ENCODE measurements at regions not wholly inside any gene's neighbourhood (a gene's known extent, or its start where the extent isn't known, plus 50 kb on each side); places are given as distances from the start of the nearest gene placed in this dataset.
"Not testable (repeated sequence)": the region's sequence is repeated elsewhere in the genome, so short reads cannot be mapped to it uniquely, and the experiment has no call there.

GRCh38 chr7:89401099-89401498, 605.6 kb upstream of the TEX47 start:
- no peak for DNase-seq

GRCh38 chr7:89401690-89402089, 606.2 kb upstream of the TEX47 start:
- DNase-seq = no peak

- no peak for DNase-seq
Measured at GRCh38 chr7:89451911-89452310, 656.4 kb upstream of the TEX47 start.

GRCh38 chr7:89456556-89456955, 661.0 kb upstream of the TEX47 start:
- no peak for DNase-seq

- DNase-seq = no peak
Measured at GRCh38 chr7:89458114-89458513, 662.6 kb upstream of the TEX47 start.

GRCh38 chr7:89474456-89474855, 678.9 kb upstream of the TEX47 start:
- DNase-seq = no peak

- no peak for DNase-seq
Measured at GRCh38 chr7:89477991-89478390, 676.3 kb upstream of the STEAP1 start.

GRCh38 chr7:89495704-89496103, 658.6 kb upstream of the STEAP1 start:
- no peak for DNase-seq

GRCh38 chr7:89500084-89500483, 654.2 kb upstream of the STEAP1 start:
- no peak for DNase-seq

GRCh38 chr7:89503281-89503680, 651.0 kb upstream of the STEAP1 start:
- no peak for DNase-seq

- no peak for DNase-seq
Measured at GRCh38 chr7:89507034-89507433, 647.2 kb upstream of the STEAP1 start.

- no peak for DNase-seq
Measured at GRCh38 chr7:89511900-89512299, 642.4 kb upstream of the STEAP1 start.

GRCh38 chr7:89514970-89515369, 639.3 kb upstream of the STEAP1 start:
- DNase-seq = no peak

- DNase-seq = no peak
Measured at GRCh38 chr7:89517815-89518214, 636.5 kb upstream of the STEAP1 start.

GRCh38 chr7:89549768-89550167, 604.5 kb upstream of the STEAP1 start:
- DNase-seq = no peak

GRCh38 chr7:89554209-89554608, 600.1 kb upstream of the STEAP1 start:
- no peak for DNase-seq

GRCh38 chr7:89559596-89559995, 594.7 kb upstream of the STEAP1 start:
- DNase-seq = no peak

GRCh38 chr7:89563597-89563996, 590.7 kb upstream of the STEAP1 start:
- DNase-seq = no peak

- no peak for DNase-seq
Measured at GRCh38 chr7:89584896-89585295, 569.4 kb upstream of the STEAP1 start.

GRCh38 chr7:89593125-89593524, 561.1 kb upstream of the STEAP1 start:
- DNase-seq = no peak

- DNase-seq = no peak
Measured at GRCh38 chr7:89602984-89603383, 551.3 kb upstream of the STEAP1 start.

GRCh38 chr7:89605362-89605761, 548.9 kb upstream of the STEAP1 start:
- no peak for DNase-seq

GRCh38 chr7:89606511-89606910, 547.8 kb upstream of the STEAP1 start:
- no peak for DNase-seq

- DNase-seq = no peak
Measured at GRCh38 chr7:89607792-89608191, 546.5 kb upstream of the STEAP1 start.

GRCh38 chr7:89616829-89617228, 537.4 kb upstream of the STEAP1 start:
- not testable (repeated sequence) for DNase-seq

GRCh38 chr7:89618274-89618673, 536.0 kb upstream of the STEAP1 start:
- no peak for DNase-seq
